MV-4-11 (cell line): ENCODE measurements at regions not wholly inside any gene's neighbourhood (a gene's known extent, or its start where the extent isn't known, plus 50 kb on each side); places are given as distances from the start of the nearest gene placed in this dataset.
"Not testable (repeated sequence)": the region's sequence is repeated elsewhere in the genome, so short reads cannot be mapped to it uniquely, and the experiment has no call there.

Experiments
- DNase-seq: peaks from one replicate; lab custom pipeline; 2025; lab: John Stamatoyannopoulos, UW

GRCh38 chr4:31016322-31017061 is 296.3 kb downstream of the PCDH7 start:
- no peak for DNase-seq

DNA sequence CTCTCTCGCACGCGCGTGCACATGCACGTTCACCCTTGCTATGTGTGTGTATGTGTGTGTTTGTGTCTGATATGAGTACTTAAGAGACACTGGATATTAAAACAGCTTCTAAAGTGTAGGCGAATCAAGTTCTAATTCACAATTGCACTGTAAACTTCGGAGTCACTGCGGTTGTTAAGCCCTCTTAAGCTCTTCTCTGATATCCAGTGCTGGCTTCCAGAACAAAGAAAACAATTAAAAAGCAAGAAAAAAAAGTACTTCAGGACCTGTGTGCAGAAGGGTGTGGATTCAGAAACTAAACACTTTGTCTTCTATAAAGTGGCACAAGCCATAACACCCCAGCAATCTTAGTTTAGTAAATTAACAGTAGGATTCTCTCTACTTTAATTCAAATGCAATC is 300.2 kb downstream of the PCDH7 start:
- no peak for DNase-seq

DNA sequence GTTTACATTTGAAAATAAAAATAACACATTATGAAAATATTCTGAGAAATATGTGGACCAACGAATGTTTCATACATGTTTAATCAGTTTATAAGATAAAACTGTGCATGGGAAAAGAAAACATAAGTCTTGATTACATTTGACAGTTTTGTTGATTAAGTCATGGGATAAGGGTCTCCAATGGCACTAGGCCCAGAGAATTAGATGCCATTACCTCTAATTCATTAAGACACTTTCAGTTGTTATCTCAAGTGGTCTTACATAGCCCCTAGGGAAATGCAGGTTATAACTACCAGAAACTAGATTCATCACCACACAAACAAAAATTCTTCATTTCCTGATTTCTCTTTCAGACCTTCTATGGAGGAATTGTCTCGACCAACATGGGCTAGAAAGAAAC is 300.8 kb downstream of the PCDH7 start:
- DNase-seq: no peak

DNA sequence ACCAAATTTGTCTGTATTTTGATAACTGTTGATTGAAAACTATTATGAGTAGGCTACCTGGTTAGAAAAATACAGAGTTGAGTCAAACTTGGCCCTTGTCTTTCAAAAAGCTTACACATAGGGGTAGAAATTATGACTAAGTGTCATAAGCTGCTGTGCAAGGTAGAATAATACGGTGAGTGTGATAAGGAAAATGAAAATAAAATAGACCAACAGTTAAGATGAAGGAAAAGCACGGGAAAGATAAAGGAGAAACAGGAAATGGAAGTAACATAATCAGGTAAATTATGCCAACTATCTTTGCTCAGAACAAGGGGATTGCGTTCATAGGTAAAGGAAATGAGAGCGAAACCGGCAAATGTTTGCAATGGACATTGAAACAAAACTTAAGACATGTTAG is 302.5 kb downstream of the PCDH7 start:
- DNase-seq: no peak

- DNase-seq: no peak
These were observed 302.9 kb downstream of the PCDH7 start for GRCh38 chr4:31023109-31023508.

DNA sequence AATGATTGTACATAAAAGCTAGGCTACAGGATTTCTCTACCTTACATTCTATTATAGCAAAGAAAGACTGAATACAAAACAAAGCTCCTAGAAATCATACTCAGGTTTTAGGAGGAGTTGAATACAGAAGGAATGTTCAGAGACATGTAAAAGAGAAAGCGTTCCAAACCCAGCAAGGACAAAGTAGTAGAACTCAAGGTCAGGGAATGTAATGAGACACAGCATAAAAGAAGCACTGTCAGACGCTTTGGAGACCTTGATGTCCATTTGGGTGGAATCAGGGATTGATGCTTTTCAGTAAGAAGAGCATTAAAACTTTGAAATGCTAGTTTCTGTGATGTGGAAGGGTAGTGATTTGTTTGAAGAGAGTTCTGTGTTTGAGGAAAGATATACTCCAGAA is 303.6 kb downstream of the PCDH7 start:
- DNase-seq: no peak

DNA sequence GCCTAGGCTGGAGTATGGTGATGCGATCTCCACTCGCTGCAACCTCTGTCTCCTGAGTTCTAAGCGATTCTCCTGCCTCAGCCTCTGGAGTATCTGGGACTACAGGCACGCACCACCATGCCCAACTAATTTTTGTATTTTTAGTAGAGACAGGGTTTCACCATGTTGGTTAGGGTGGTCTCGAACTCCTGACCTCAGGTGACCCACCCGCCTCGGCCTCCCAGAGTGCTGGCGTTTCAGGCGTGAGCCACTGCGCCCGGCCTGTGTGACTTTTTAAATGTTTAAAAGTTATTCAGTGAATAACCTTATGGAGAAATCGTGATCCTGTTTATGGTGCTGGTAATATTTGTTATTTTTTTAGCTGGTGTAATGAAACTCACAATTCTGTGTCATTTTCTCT is 304.6 kb downstream of the PCDH7 start:
- DNase-seq: not testable (repeated sequence)

DNA sequence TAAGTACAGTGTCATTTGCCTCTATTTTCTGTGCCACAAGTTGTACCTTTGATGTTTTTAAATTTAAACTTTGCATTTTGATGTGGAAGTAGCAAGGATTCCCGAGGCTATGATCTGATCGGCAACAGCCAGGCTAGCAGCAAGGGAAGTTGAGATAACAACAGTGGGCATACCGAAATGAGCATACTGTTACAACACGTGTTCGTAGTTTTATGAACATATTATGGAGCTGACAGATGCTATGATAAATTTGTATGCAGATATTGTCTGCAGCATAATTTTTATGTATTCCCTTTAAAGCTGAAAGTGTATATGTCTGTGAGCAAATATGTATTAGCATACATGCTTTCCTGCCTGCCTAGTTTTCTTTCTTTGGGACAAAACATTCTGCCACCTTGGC is 306.1 kb downstream of the PCDH7 start:
- no peak for DNase-seq

- DNase-seq: no peak
These were observed 314.4 kb downstream of the PCDH7 start for GRCh38 chr4:31034550-31034949.

DNA sequence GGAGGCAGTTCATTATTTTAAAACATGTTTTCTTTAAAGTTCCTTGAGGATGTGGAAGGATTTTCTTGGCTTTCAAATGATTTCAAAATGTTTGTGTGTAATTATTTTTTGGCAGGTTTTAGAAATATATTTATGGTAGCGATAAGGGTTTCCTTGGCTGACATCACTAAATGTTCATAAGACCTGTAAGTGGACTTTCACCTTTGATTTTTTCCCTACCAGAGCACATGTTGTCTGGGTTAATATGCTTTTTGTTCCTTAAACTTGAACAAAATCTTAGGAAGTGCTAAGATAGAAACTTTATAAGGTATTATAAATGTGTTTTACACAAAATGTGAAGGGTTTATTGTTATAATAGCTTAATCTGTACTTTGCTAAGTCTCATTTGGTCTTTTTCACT is 315.6 kb downstream of the PCDH7 start:
- no peak for DNase-seq

DNA sequence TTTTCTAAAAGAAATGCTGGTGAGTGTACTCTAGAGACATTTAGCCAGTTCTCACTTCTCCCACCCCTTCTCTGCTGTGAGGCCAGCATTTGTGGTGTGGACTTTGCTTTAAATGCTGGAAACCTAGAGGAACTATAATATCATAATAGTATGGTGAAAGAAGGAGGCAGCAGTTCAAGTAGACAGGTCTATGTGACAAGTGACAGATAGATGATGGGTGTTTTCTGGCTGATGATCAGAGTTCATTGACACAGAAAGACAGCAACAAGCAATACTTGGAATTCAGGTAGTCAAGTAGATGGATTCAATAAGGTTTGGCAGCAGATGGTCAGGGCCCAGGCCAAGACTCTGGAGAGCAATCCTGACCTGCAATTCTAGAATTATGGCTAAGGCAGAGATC is 317.5 kb downstream of the PCDH7 start:
- no peak for DNase-seq

DNA sequence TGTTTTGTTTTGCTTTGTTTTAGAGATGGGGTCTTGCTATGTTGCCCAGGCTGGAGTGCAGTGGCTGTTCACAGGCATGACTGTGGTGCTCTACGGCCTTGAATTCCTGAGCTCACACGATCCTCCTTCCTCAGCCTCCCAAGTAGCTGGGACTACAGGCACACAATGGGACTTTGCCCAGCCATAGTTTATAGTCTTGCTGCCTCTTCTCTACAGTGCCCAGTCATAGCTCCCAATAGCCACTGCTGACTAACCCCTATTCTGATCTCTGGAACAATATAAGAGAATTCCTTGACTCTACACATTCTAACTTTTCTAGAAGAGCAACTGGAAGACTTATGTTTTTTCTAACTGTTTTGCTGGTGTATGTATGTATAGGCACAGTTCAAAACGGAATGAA is 319.2 kb downstream of the PCDH7 start:
- no peak for DNase-seq

DNA sequence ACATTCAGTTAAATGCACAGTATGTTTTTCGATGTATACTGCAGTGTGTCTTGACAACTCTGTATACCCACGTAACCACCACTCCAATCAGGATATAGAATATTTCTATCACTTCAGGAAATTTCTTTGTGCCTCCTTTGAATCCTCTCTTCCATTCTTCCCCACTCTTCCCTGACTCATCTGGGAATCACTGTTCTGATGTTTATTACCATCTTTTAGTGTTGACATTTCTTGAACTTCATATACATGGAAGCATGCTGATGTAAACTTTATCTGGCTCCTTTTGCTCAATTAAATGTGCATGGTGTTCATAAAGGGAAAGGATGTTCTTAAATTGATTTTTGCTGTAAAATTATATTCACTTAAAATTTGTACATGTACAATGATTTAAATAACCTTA is 319.9 kb downstream of the PCDH7 start:
- DNase-seq: no peak

DNA sequence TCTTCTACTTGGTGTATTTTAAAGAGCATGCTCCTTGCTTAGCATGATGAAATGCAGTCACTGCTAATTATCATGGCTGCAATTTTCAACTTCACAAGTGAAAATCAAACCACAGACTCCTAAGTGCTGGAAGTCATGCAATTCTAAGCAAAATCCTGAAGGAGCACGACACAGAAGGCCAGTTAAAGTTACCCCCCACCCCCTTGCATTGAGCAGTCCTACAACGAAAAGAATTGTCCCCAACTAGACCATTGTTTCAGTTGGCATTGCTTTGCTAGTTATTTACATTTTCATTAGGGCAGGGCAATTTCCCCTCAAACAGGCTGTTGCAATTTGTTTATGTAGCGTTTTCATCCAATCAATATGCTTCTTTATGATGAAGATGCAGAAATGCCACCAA is 321.2 kb downstream of the PCDH7 start:
- no peak for DNase-seq

GRCh38 chr4:31041853-31042252 is 321.7 kb downstream of the PCDH7 start:
- DNase-seq: no peak

DNA sequence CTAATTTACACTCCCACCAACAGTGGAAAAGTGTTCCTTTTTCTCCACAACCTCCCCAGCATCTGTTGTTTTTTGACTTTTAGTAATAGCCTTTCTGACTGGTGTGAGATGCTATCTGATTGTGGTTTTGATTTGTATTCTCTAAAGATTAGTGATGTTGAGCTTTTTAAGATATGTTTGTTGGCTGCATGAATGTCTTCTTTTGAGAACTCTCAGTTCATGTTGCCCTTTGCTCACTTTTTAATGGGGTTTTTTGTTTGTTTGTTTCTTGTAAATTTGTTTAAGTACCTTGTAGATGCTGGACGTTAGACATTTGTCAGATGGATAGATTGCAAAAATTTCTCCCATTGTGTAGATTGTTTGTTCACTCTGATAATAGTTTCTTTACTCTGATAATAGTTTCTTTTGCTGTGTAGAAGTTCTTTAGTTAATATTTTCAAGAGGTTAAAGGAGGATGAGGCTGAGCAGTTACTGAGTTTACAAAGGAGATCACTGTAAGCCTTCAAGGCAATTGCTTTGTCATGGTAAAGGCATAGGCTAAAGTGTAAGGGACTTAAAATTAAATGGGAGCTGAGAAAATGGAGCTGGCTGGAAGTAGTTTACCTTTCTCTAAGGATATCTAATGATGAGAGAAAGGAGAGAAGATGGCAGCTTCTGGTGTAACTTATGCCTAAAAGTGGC is 323.4 kb downstream of the PCDH7 start:
- DNase-seq: no peak

- no peak for DNase-seq
These were observed 325.0 kb downstream of the PCDH7 start for GRCh38 chr4:31045151-31045550.

GRCh38 chr4:31045724-31046318 is 325.7 kb downstream of the PCDH7 start:
- DNase-seq: no peak

DNA sequence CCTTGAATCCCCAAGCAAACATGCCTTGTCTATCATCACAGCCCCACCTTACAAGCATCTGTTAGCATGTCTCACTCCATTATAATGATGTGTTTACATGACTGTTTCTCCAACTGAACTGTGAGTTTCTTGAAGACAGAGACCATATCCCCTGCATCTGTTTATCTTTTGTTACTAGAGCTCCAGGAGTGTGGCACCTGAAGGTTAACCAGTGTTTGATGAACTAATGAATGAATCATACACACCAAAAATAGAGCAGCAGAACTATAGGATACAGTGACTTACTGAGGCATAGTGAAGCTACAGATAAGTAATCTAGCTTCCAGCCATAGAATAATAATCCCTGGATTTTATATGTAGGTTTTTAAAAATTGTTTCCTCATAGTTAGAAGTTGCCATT is 331.0 kb downstream of the PCDH7 start:
- DNase-seq: no peak

DNA sequence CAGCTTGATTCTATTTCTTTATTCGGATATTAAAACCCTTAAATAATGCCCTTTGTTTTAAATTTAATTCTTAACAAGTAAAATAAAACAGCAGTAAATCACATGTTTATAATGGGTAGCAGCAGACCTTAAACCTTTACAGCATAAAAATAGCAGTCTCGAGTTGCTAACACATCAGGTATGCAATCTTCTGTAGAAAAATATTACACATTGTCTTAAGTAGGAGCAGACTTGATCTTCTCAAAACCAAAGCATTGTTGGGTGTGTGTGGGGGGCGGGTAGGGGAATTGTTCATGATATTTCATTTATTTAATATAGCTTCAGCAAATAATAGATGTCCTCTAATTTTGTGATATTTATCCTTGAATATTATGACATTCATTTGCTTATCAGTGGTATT is 331.4 kb downstream of the PCDH7 start:
- no peak for DNase-seq

- no peak for DNase-seq
These were observed 332.4 kb downstream of the PCDH7 start for GRCh38 chr4:31052519-31052918.

GRCh38 chr4:31053451-31053850 is 333.3 kb downstream of the PCDH7 start:
- DNase-seq: no peak

DNA sequence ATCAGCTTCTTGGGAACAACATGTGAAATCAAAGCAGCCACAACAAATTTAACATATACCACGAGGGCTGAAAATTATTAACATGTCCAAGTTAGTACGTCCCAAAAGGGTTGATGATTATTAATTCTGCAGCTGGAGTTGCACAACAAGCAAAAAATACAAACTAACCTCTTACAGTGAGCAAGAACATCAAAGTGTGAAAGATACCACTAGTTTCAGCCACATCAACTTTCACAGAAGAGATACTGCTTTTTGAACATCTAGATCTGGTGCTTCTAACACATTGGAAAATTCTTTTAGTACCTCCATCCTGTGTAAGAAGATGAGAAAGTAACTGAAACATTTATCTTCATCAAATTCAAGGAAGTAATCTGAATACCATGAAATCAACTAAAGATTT is 334.1 kb downstream of the PCDH7 start:
- no peak for DNase-seq

GRCh38 chr4:31058656-31059055 is 338.5 kb downstream of the PCDH7 start:
- DNase-seq: no peak
